ENCODE measurements at regions not wholly inside any gene's neighbourhood (a gene's known extent, or its start where the extent isn't known, plus 50 kb on each side); places are given as distances from the start of the nearest gene placed in this dataset.
A peak's percentile ranks its signal among the peaks of the same experiment; 100 is the strongest.
"Not testable (repeated sequence)": the region's sequence is repeated elsewhere in the genome, so short reads cannot be mapped to it uniquely, and the experiment has no call there.

DNA sequence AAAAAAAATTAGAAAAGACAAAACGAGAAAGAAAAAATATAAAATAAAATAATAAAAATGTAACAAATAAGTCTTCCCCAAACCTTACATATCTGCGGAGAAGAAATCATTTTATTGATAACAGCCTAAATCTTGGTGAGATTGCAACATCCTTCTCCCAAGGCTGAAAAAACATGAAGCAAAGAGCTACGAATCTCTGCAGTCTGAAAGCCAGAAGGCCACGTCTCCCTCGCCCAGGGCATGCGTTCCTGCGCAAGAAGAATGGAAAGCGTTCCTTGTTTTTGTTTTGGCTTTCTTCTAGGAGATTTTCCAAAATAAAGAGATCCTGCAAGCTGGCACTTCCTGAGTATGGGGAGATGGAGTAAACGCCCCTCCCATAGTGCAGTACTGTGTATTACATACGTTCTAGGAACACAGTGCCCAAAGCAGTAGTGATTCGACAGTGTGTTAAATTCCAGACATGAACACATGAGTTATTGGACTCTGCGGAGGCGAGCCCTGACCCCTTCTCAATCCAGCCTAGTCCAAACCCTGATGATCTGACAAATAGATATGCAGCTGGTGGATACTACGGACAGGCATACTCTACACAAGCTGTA, 126.7 kb upstream of the RREB1 start:
- H3K27ac Mint-ChIP-seq = no peak overlapping the region
- ATAC-seq (no peak), DNase-seq (ENCODE audit: low spot score in 2 of 2) (no peak)
- no peaks in the 10 kb centered on the region for H3K36me3 Mint-ChIP-seq
- H3K9me3 Mint-ChIP-seq = no peaks in the 10 kb centered on the region

DNA sequence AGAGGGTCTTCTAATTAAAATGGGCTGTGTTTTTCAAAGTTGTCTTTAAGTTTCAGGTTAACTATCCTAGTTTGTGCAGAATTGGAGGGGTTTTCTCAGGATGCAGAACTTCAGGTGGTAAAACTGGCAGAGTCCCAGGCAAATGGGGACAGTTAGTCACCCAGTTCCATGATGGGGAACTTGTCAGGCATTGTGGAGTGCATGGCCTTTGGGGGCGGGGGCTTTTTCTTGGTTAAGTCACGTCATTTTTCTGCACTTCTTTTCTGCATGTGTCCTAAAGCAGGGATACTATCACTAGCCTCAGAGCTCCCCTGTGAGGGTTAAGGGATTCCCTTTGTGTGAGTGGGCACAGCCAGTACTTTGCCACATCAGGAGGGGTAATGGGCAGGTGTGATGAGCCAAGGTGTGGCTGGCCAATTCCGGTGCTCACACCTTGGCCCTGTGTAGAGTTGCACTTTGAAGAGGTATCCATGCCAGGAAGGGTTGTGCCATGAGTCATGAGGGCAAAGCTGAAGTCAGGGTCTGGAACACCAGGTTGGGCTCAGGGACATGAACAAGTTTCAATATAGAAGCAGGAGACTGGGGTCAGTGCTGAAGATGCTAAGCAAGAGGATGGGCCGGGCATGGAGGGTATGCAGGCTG, 126.0 kb upstream of the RREB1 start:
- H3K36me3 Mint-ChIP-seq = no peaks in the 10 kb centered on the region
- DNase-seq (ENCODE audit: low spot score in 2 of 2) (no peak), ATAC-seq (no peak)
- H3K27ac Mint-ChIP-seq = peak overlapping the region in 1 of 2 donors; percentile 29
- H3K9me3 Mint-ChIP-seq = no peaks in the 10 kb centered on the region

GRCh38 chr6:6982663-6983062, 125.1 kb upstream of the RREB1 start:
- ATAC-seq (no peak), DNase-seq (ENCODE audit: low spot score in 2 of 2) (no peak)
- H3K27ac Mint-ChIP-seq = no peak overlapping the region
- no peaks in the 10 kb centered on the region for H3K36me3 Mint-ChIP-seq
- H3K9me3 Mint-ChIP-seq = no peaks in the 10 kb centered on the region

DNA sequence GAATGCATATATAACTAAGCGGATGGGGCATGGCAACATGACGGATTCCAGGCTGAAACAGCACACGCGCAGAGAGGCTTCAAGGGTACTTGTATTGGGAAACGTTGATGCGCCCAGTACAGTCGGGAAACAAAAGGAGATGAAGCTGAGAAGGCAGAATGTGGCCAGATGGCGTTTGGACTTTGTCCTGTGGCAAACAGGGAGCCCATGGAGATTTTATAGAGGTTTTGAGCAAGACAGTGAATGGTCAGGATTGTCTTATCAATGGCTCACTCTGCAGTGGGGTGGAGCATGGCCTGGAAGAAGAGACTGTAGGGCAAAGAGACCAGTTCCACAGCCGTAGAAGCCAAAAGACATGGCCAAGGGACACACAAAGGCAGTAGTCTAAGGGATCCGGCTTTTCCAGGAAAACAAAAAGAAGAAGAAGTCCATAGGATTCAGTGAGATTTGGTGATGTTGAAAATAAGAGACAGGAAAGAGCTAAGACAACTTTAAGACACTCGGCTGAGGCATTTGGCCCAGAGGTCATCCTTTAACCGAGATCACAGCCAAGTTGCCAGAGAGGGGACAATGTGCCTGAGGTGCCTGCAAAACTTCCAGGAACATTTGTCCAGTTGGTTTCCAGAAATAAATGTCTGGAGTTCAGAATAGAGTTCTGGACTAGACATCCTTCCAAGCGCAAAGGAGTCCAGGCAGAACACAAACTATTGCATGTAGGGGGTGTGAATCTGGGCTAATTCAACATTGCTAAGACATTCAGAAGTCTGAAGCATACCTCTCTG, 123.0 kb upstream of the RREB1 start:
- no peaks in the 10 kb centered on the region for H3K36me3 Mint-ChIP-seq
- H3K9me3 Mint-ChIP-seq = no peaks in the 10 kb centered on the region
- ATAC-seq (no peak), DNase-seq (ENCODE audit: low spot score in 2 of 2) (no peak)
- H3K27ac Mint-ChIP-seq = no peak overlapping the region

DNA sequence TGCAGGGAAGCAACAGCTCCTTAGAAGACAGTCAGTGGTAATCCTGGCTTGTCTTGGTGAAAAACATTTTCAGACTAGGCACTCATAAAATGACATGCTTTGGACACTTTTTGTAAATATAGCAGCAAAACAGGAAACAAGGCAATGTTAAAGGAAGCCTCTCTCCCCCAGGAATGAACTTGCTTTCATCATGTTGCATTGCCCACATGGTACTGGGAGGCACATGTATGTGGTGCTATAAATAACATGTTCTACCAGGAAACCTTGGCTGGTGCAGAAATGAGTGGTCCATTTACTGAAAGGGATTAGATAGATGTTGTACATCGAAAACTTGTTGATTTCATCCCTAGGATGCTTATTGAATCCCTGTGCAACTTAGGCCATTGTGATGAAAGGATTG, 121.4 kb upstream of the RREB1 start:
- H3K9me3 Mint-ChIP-seq = no peaks in the 10 kb centered on the region
- H3K27ac Mint-ChIP-seq = no peak overlapping the region
- ATAC-seq = no peak
- DNase-seq (ENCODE audit: low spot score in 2 of 2) = no peak
- no peaks in the 10 kb centered on the region for H3K36me3 Mint-ChIP-seq

DNA sequence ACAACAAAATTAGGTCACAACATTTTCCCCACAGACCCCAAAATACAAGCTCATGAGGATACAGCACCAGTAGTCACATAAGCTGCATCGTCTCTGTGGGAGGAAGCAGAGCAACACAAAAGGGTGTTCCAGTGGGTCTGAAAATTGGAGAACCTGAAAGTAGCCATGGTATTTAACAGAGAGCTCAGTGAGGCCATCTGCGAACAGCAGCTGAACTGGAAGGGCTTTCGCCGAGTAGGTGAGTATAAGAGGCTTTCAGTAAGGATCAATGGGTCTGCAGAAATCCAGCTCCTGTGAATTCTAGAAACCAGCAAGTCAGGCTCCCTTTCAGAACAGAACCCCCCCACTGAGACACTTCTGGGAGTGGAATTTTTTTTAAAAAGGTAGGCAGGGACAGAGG, 120.0 kb upstream of the RREB1 start:
- Mint-ChIP-seq H3K9me3 (no peaks in the 10 kb centered on the region), H3K36me3 (no peaks in the 10 kb centered on the region), H3K27ac (no peak overlapping the region)
- ATAC-seq (no peak), DNase-seq (ENCODE audit: low spot score in 2 of 2) (no peak)

DNA sequence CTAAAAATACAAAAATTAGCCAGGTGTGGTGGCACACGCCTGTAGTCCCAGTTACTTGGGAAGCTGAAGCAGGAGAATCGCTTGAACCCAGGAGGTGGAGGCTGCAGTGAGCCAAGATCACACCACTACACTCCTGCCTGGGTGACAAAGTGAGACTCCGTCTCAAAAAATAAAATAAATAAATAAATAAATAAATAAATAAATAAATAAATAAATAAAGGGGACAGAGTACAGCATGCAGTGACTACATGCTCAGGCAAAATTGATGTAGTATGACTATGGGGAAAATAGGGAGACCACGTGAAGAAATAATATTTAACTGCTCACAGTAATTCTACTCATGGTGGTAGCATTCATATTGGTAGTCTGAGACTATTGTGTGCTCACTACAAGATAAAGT, 117.7 kb upstream of the RREB1 start:
- H3K36me3 Mint-ChIP-seq; H3K9me3 Mint-ChIP-seq; DNase-seq (ENCODE audit: low spot score in 2 of 2); ATAC-seq; H3K27ac Mint-ChIP-seq: not testable (repeated sequence)

GRCh38 chr6:6993503-6994237, 114.1 kb upstream of the RREB1 start:
- ATAC-seq (no peak), DNase-seq (ENCODE audit: low spot score in 2 of 2) (no peak)
- Mint-ChIP-seq H3K9me3 (no peaks in the 10 kb centered on the region), H3K27ac (no peak overlapping the region), H3K36me3 (no peaks in the 10 kb centered on the region)

- no peak for ATAC-seq
These were observed 113.0 kb upstream of the RREB1 start for GRCh38 chr6:6994796-6995195.

DNA sequence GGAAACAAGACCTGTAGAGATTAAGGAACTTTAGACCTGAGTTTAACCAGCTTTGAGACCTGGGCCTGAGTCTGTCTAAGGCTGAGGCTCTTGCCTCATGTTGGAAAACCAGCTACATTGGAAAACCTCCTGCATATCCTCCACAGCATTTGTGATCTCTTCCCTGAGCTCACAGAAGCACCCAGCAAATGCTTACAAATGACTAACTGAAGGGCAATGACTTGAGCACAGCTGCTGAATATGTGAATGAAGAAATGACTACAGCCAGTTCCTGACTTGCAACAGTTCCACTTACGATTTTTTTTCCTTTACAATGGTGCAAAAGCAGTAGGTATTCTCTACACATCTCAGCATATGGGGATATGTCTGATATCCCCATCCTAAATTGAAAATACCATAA, 112.4 kb upstream of the RREB1 start:
- DNase-seq (ENCODE audit: low spot score in 2 of 2) = no peak
- Mint-ChIP-seq H3K27ac (no peak overlapping the region), H3K9me3 (no peaks in the 10 kb centered on the region), H3K36me3 (no peaks in the 10 kb centered on the region)
- no peak for ATAC-seq

More at GRCh38 chr6:6994796-6995195, 113.0 kb upstream of the RREB1 start:
- no peaks in the 10 kb centered on the region for H3K36me3 Mint-ChIP-seq
- DNase-seq (ENCODE audit: low spot score in 2 of 2) = no peak
- H3K27ac Mint-ChIP-seq = no peak overlapping the region
- H3K9me3 Mint-ChIP-seq = no peaks in the 10 kb centered on the region

DNA sequence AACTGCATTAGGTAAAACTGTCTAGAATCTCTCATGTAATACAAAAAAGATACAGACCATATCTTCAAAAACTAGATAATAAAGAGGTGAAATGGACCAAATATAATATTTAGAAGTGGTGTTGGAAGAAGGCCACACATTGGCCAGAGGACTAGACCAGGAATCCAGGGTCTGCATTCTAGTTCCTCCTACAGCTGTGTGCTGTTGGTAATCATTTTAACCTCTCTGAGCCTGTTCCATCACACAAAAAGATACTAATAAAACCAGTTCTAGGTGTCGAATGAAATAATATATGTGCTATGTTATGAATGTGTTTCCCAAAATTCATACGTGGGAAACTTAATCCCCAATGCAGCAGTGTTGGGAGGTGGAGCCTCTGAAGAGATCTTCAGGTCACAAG, 111.6 kb upstream of the RREB1 start:
- no peaks in the 10 kb centered on the region for H3K9me3 Mint-ChIP-seq
- no peak overlapping the region for H3K27ac Mint-ChIP-seq
- ATAC-seq = no peak
- no peak for DNase-seq (ENCODE audit: low spot score in 2 of 2)
- no peaks in the 10 kb centered on the region for H3K36me3 Mint-ChIP-seq

- Mint-ChIP-seq H3K27ac (no peak overlapping the region), H3K36me3 (no peaks in the 10 kb centered on the region), H3K9me3 (no peaks in the 10 kb centered on the region)
- DNase-seq (ENCODE audit: low spot score in 2 of 2) (no peak), ATAC-seq (no peak)
These were observed 110.2 kb upstream of the RREB1 start for GRCh38 chr6:6997263-6998193.

GRCh38 chr6:6998194-6998569, 109.6 kb upstream of the RREB1 start:
- Mint-ChIP-seq H3K36me3 (no peaks in the 10 kb centered on the region), H3K27ac (no peak overlapping the region), H3K9me3 (no peaks in the 10 kb centered on the region)
- no peak for DNase-seq (ENCODE audit: low spot score in 2 of 2)
- ATAC-seq = no peak

- Mint-ChIP-seq H3K9me3 (no peaks in the 10 kb centered on the region), H3K36me3 (no peaks in the 10 kb centered on the region), H3K27ac (no peak overlapping the region)
- no peak for DNase-seq (ENCODE audit: low spot score in 2 of 2)
- ATAC-seq = no peak
These were observed 106.7 kb upstream of the RREB1 start for GRCh38 chr6:7000825-7001777.

DNA sequence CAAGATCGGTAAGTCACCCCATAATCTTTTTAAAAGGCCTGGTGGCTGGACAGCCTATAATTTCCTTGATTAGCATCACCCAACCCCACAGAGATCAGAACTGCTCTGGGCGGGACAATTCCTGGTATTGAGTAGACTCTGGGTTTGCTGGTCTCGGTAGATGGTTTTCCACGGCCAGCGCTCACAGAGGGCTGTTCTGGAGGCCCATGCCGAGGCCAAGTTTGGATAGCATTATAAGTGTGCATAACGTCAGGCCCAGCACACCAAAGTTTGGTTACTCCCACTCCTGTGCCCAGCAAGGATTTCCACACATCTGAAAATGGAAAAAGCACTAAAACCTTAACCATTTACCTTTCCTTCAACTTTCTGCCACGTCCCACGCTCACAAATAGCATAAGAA, 104.7 kb upstream of the RREB1 start:
- DNase-seq (ENCODE audit: low spot score in 2 of 2) (no peak), ATAC-seq (no peak)
- Mint-ChIP-seq H3K36me3 (no peaks in the 10 kb centered on the region), H3K27ac (no peak overlapping the region), H3K9me3 (no peaks in the 10 kb centered on the region)
